ENCODE measurements at regions not wholly inside any gene's neighbourhood (a gene's known extent, or its start where the extent isn't known, plus 50 kb on each side); places are given as distances from the start of the nearest gene placed in this dataset.

- no peak overlapping the region for H3K27ac ChIP-seq
- no peak for TF ChIP-seq ZFX (IDR thresholded peaks at IDR 0.05; ENCODE audit: borderline replicate concordance)
- no peak for TF ChIP-seq CTCF (IDR thresholded peaks at IDR 0.05)
These were observed 66.5 kb downstream of the RNF6 start for GRCh38 chr13:26155568-26155967.

DNA sequence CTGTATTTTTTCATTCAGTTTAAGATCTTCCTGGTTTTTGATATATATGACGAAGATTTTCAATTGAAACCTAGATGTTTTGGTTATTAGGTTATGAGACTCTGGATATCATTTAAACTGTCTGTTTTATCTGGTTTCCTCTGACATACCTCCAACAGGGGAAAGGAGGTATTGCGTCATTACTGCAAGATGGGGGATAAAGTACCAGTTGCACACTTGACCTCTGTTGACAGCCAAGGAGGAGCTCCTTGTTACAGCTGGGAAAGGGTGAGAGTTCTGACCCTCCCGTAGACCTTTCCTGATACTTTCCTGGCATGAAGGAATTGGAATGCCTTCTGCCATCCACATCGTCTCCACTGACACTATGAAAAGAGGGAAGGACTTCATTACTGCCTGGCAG is 82.0 kb upstream of the SHISA2 start:
- H3K27ac ChIP-seq, result no peak overlapping the region
- TF ChIP-seq CTCF (IDR thresholded peaks at IDR 0.05) (no peak), ZFX (IDR thresholded peaks at IDR 0.05; ENCODE audit: borderline replicate concordance) (no peak)

DNA sequence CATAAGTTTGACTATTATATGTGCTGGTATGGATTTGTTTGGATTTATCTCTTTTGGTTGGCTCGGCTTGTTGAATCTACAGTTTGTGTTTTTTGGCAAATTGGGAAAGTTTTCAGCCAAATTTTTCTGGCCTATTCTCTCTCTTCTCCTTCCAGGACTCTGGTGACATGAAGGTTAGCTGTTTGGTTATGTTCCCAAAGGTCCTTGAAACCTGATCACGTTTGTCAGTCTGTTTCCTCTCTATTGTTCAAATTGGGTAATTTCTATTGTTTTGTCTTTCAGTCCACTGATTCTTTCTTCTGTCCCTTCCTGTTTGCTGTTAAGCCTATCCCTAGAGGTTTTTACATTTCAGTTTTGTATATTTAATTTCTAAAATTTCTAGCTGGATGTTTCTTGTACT is 81.5 kb upstream of the SHISA2 start:
- TF ChIP-seq CTCF (IDR thresholded peaks at IDR 0.05) (no peak), ZFX (IDR thresholded peaks at IDR 0.05; ENCODE audit: borderline replicate concordance) (no peak)

DNA sequence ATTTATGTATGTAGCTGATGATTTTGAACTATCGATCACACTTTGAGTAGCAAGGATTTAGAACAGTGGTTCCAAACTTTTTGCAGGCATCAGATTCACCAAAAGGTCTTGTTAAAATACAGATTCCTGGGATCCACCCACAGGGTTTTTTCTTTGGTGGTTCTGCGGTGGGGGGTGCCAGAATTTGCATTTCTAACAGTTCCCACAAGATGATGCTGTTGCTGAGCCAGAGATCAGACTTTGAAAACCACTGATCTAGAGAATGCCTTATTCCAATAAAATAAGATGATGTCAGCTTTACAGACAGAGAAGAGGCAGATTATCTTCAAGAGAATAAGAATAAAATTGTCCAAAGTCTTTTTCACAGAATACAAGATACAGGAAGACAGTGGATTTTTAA is 80.9 kb upstream of the SHISA2 start:
- H3K27ac ChIP-seq, result no peak overlapping the region
- TF ChIP-seq CTCF (IDR thresholded peaks at IDR 0.05), result peak; percentile 38
- no peak for TF ChIP-seq ZFX (IDR thresholded peaks at IDR 0.05; ENCODE audit: borderline replicate concordance)

More for the DNA sequence above, 81.5 kb upstream of the SHISA2 start:
- no peak overlapping the region for H3K27ac ChIP-seq

- H3K27ac ChIP-seq, result no peak overlapping the region
- TF ChIP-seq ZFX (IDR thresholded peaks at IDR 0.05; ENCODE audit: borderline replicate concordance), result no peak
- TF ChIP-seq CTCF (IDR thresholded peaks at IDR 0.05), result no peak
These were observed 76.9 kb upstream of the SHISA2 start for GRCh38 chr13:26128676-26129075.

- H3K27ac ChIP-seq, result no peak overlapping the region
- TF ChIP-seq ZFX (IDR thresholded peaks at IDR 0.05; ENCODE audit: borderline replicate concordance), result no peak
- TF ChIP-seq CTCF (IDR thresholded peaks at IDR 0.05), result no peak
These were observed 65.8 kb upstream of the SHISA2 start for GRCh38 chr13:26117620-26118019.

GRCh38 chr13:26112843-26113242 is 61.0 kb upstream of the SHISA2 start:
- H3K27ac ChIP-seq, result no peak overlapping the region
- TF ChIP-seq CTCF (IDR thresholded peaks at IDR 0.05) (peak; percentile 26), ZFX (IDR thresholded peaks at IDR 0.05; ENCODE audit: borderline replicate concordance) (no peak)
